ENCODE measurements at regions not wholly inside any gene's neighbourhood (a gene's known extent, or its start where the extent isn't known, plus 50 kb on each side); places are given as distances from the start of the nearest gene placed in this dataset.

DNA sequence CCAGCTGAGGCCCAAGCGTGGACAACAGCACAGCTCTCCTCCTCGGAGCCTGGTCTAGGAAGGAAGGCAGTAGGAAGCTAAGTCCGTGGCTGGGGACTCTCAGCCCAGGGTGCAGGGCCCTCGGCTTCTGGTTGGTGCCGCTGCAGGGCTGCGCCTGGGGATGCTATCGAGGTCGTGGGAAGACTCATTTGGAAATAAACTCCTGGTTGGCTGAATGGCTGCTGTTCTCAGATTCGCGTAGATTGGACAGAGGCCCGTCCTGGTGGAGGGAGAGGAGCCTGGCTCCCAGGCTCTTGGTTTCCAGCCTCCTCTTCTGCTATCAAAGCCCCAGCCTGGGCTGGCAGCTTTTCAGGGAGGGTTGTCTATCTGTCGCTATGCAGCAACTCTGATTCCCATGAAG, 152.6 kb upstream of the FZD8 start:
- 78% methylated on average over 7 of the region's 12 CpGs for WGBS (ENCODE audit: insufficient coverage, low coverage, low lambda C conversion rate, missing lambda C conversion rate)
- Histone ChIP-seq H3K36me3 (no peaks in the 10 kb centered on the region), H3K27ac (no peak overlapping the region), H3K9me3 (no peaks in the 10 kb centered on the region), H3K4me3 (no peak overlapping the region), H3K4me1 (no peaks in the 10 kb centered on the region), H3K27me3 (no peaks in the 10 kb centered on the region)
- intact Hi-C loops (cut with DNase I), result no loop called here
- no peak for TF ChIP-seq POLR2A (IDR thresholded peaks at IDR 0.05)
- TF ChIP-seq, protein P1, sequence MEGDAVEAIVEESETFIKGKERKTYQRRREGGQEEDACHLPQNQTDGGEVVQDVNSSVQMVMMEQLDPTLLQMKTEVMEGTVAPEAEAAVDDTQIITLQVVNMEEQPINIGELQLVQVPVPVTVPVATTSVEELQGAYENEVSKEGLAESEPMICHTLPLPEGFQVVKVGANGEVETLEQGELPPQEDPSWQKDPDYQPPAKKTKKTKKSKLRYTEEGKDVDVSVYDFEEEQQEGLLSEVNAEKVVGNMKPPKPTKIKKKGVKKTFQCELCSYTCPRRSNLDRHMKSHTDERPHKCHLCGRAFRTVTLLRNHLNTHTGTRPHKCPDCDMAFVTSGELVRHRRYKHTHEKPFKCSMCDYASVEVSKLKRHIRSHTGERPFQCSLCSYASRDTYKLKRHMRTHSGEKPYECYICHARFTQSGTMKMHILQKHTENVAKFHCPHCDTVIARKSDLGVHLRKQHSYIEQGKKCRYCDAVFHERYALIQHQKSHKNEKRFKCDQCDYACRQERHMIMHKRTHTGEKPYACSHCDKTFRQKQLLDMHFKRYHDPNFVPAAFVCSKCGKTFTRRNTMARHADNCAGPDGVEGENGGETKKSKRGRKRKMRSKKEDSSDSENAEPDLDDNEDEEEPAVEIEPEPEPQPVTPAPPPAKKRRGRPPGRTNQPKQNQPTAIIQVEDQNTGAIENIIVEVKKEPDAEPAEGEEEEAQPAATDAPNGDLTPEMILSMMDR (IDR thresholded peaks at IDR 0.05), result peak in 1 of 4 donors; percentile 8
- ATAC-seq (peak in 2 of 4 donors; percentile 32 to 63), DNase-seq (no peak)

DNA sequence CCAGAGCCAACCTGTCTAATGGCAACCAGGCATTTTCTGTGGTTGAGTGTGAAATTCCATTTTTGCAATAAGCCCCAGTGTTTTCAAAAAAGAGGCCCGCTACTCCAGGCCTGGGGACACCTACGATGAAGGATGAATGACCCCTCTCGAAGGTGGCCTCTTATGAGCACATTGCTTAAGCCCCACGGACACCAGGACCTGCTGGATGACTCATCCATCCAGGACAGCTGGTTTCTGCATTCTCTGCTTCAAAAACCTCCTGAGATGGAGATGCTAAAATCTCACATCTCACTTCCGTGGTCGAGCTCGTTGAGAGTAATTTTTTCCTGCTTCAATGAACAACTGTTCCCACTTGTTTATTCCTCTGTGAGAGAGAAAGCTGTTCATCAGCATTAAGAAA, 150.2 kb upstream of the FZD8 start:
- WGBS (ENCODE audit: insufficient coverage, low coverage, low lambda C conversion rate, missing lambda C conversion rate), result 67% methylated on average over 4 of the region's 7 CpGs
- DNase-seq, result no peak

DNA sequence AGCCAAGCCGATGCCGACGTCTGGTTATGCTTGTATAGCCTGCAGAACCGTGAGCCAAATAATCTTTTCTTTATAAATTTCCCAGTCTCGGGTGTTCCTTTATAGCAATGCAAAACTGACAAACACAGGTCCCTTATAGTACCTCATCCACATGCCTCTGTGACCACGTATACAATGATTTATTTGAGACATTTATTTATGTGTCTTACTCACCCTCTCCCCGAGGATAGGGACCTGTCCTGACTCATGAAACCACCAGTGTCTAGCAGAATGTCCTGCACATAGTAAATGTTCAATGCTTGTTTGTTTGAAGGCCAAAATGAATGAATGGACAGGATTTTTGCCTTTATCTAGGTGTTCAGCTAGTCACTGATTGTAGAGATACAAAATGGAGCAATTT, 147.9 kb upstream of the FZD8 start:
- intact Hi-C loops (cut with DNase I), result no loop called here
- Histone ChIP-seq H3K27me3 (no peaks in the 10 kb centered on the region), H3K36me3 (no peaks in the 10 kb centered on the region), H3K4me3 (no peak overlapping the region), H3K9me3 (no peaks in the 10 kb centered on the region), H3K27ac (no peak overlapping the region), H3K4me1 (no peaks in the 10 kb centered on the region)
- no peak for DNase-seq
- WGBS (ENCODE audit: insufficient coverage, low coverage, low lambda C conversion rate, missing lambda C conversion rate), result 68% methylated on average over 7 of the region's 7 CpGs
- no peak for ATAC-seq
- no peak for TF ChIP-seq POLR2A (IDR thresholded peaks at IDR 0.05)
- TF ChIP-seq, protein P1 (IDR thresholded peaks at IDR 0.05), result no peak

More for the DNA sequence above, 150.2 kb upstream of the FZD8 start:
- Histone ChIP-seq H3K4me1 (no peaks in the 10 kb centered on the region), H3K27me3 (no peaks in the 10 kb centered on the region), H3K27ac (no peak overlapping the region), H3K4me3 (no peak overlapping the region), H3K36me3 (no peaks in the 10 kb centered on the region), H3K9me3 (no peaks in the 10 kb centered on the region)
- TF ChIP-seq, protein P1 (IDR thresholded peaks at IDR 0.05), result no peak
- TF ChIP-seq POLR2A (IDR thresholded peaks at IDR 0.05), result no peak
- no peak for ATAC-seq
- intact Hi-C loops (cut with DNase I), result no loop called here

DNA sequence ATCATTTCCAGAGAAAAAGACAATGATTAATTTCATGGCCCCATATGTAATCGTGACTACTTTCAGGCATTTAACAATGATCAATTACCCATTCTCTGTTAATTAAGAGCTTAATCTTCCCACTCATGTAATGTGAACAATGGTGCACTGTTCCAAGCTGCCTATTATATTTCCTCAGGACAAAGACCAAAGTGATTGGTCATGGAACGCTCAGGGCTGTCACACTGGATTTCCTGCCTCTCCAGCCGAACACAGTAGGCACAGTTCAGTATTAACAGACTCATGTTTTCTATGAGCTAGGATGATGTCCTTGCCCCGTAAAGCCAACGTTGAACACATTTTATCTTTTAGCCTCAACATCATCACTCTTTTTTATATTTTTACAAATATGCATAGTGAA, 142.7 kb upstream of the FZD8 start:
- no peak for TF ChIP-seq POLR2A (IDR thresholded peaks at IDR 0.05)
- TF ChIP-seq, protein P1 (IDR thresholded peaks at IDR 0.05), result no peak
- no peaks in the 10 kb centered on the region for H3K4me1 ChIP-seq
- H3K9me3 ChIP-seq, result no peaks in the 10 kb centered on the region
- no peaks in the 10 kb centered on the region for H3K36me3 ChIP-seq
- ATAC-seq (no peak), DNase-seq (no peak)
- intact Hi-C loops (cut with DNase I), result no loop called here
- no peak overlapping the region for H3K27ac ChIP-seq
- no peaks in the 10 kb centered on the region for H3K27me3 ChIP-seq
- no peak overlapping the region for H3K4me3 ChIP-seq
- 53% methylated on average over 5 of the region's 5 CpGs for WGBS (ENCODE audit: insufficient coverage, low coverage, low lambda C conversion rate, missing lambda C conversion rate)

DNA sequence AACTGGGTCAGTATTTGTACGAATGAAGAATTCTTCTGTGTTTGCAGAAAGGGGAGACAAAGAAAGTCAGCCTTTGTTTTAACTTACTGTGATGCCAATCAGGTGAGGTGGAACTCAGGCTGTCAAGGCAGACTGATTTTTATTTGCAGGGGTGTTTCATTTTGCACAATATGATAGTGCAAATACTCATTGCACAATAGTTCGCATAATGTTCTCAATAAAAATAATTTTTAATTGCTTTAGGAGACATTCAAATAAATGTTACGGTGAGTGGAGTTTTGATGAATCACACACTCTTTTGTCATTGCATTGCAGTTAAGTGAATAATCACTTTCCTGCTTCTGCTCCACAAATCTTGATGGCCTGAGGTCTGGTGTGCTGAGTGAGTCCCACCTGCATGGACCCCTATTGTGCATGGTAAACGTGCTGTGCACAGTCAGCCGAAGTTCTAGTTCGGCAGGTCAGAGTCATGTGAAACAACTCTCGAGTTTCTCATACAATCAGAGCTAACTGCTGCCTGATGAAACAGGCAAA, 141.3 kb upstream of the FZD8 start:
- Histone ChIP-seq H3K36me3 (no peaks in the 10 kb centered on the region), H3K27ac (no peak overlapping the region), H3K9me3 (no peaks in the 10 kb centered on the region), H3K4me1 (no peaks in the 10 kb centered on the region), H3K27me3 (no peaks in the 10 kb centered on the region), H3K4me3 (no peak overlapping the region)
- 22% methylated on average over 7 of the region's 7 CpGs for WGBS (ENCODE audit: insufficient coverage, low coverage, low lambda C conversion rate, missing lambda C conversion rate)
- ATAC-seq (no peak), DNase-seq (no peak)
- intact Hi-C loops (cut with DNase I), result no loop called here
- TF ChIP-seq POLR2A (IDR thresholded peaks at IDR 0.05), result no peak
- TF ChIP-seq, protein P1 (IDR thresholded peaks at IDR 0.05), result no peak

Data from right lobe of liver (tissue), 6 donors.